ENCODE measurements at regions not wholly inside any gene's neighbourhood (a gene's known extent, or its start where the extent isn't known, plus 50 kb on each side); places are given as distances from the start of the nearest gene placed in this dataset.
"Not testable (repeated sequence)": the region's sequence is repeated elsewhere in the genome, so short reads cannot be mapped to it uniquely, and the experiment has no call there.

DNA sequence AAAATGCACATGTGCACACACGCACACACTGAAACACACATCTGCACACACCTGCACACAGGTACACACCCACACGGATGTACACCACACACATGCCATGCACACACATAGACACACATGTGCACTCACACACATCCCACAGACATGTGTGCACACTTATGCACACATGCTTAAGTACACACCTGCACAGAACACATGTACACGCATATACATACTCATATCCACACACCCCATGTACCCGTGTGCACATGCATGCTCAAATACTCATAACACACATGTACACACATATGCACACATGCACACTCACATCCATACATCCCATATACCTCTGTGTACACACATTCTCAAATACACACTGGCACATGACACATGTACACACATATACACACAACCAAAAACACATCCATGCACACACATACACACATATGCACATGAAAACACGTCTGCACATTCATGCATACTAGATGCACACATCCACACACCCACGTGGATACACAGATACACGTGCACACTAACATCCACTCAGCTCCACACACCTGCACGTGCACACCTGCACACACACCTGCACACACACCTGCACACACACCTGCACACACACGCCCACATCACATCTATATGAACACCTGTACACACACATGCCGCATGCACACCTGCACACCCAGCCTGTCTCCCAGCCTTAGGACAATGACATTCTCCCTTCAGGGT is 336.7 kb downstream of the ADGRD1 start:
- no peak for DNase-seq

DNA sequence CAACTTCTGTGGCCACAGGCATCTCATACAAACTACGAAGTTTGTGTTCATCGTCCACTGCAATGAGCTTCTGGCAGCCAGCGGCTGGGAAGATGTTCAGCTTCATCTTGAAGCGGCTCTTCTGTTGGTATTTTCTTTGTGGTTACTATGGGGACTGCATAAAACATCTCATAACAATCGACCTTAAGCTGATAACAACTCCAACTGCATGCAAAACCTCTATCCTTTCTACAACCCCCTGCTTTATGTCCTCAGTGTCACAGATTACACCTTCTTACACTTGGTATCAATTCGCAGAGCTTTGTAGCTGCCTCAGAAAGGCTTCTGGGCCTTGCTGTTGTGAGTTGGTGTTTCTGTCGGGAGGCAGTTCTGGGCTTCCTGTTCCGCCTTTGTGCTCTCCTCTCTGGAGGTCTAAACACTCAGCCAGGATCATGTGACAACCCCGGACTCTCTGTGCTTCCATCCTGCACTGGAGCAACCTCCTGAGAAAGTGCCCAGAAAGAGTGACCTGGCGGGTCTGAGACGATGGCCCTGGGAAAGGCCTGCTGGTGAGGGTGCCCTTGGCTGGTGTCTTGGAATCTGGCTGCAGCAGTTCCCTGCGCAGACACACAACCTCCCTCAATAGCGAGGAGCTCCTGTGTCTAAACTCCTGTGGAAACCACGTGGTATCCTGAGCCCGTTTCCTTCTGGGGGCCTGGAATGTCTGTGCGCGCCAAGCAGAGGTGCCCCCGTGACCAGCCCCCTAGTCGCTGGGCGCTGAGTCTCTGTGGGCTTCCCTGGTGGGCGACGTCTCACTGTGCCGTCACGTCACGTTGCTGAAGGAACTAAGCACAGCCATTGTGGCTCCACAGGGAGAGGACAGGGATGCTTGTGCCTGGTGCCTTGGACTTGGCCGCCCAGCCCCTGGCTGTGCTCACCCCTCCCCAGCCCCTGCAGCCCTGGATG is 339.6 kb downstream of the ADGRD1 start:
- DNase-seq, result not testable (repeated sequence)

DNA sequence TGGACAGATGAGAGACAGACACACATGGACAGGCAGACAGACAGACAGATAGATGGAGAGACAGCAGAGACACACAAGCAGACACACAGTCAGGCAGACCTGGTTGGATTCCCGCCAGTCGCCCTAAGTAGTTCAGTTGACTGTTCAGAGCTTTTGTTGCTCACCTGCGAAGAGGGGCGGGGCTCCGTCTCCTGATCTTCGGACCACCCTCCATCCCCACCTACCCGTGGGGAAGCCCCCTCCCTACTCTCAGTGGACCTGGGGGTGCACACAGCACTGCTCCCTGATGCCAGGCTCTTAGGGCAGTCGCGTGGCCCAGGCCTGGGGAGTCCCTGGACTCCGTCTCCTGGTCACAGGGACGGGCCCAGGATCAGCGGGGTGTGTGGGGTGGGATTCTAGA is 341.0 kb downstream of the ADGRD1 start:
- not testable (repeated sequence) for DNase-seq

DNA sequence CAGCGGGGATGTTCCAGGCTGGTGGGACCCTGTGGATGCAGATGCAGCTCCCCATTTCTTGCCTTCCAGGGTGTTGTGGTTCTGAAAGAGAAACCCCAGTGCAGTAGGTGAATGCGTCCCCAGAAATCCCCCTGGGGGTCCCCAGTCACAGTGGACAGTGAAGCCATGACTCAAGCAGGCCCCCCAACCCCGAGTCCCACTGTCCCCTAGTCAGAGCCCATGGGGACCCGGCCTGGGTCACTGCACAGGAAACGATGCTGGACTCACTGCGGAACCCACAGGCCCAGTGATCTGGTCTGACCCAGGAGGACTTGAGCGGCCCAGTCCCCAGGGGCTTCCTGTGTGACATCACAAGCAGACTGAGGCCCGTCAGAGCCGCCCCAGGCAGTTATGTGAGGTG is 341.4 kb downstream of the ADGRD1 start:
- DNase-seq, result not testable (repeated sequence)

DNA sequence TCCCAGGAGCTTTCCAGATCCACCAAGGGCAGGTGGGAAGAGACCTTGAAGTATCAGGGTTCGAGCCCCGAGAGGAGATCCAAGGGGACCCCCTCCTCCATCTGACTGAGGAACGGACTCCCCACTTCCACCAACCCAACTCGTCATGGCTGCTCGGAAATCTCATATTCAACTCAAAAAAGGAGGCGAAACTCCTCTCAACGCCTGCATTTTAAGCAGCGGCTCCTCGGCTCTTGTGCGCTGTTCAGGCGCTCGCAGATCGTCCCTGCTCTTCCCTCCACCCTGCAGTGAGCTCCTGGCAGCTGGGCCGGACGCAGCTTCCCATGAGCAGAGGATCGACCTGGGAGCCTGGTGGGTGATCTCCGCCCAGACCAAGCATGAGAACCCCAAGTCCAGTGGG is 341.9 kb downstream of the ADGRD1 start:
- DNase-seq, result not testable (repeated sequence)

DNA sequence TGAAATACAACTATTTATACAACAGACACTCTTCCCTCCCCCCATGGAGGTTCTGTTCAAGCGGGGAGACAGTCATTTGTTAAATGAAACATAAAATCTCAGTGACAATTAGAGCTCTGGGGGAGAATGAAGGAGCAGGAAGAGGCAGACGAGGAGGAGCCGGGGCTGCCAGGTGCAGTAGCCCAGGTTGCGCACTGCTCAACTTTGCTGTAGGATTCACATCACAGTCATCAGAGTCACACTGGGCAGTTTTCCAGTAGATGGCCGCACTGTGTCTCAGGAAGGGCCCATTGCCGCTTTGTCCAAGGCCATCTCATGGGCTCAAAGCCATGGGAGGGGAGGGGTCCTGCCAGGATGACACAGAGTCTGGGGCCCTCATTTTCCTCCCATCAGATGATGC is 342.4 kb downstream of the ADGRD1 start:
- not testable (repeated sequence) for DNase-seq

DNA sequence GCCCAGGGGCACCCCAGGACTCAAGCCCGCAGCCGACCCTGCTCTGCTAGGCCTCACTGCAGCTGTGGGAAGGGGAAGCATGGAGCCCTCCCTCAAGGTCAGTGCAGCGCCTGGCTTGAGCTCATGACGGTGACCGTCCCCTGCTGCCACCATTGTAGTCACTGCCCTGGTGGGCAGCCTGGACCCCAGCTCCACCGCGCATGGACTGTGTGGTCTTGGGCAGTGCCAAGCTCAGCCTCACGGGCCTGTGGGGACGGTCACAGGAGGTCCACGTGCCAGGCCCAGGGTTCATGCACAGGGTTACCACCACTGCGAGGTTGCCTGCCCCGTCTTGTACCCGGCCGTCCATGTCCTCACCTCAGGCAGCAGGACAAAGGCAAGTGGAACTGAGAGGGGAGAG is 342.9 kb downstream of the ADGRD1 start:
- DNase-seq, result not testable (repeated sequence)

DNA sequence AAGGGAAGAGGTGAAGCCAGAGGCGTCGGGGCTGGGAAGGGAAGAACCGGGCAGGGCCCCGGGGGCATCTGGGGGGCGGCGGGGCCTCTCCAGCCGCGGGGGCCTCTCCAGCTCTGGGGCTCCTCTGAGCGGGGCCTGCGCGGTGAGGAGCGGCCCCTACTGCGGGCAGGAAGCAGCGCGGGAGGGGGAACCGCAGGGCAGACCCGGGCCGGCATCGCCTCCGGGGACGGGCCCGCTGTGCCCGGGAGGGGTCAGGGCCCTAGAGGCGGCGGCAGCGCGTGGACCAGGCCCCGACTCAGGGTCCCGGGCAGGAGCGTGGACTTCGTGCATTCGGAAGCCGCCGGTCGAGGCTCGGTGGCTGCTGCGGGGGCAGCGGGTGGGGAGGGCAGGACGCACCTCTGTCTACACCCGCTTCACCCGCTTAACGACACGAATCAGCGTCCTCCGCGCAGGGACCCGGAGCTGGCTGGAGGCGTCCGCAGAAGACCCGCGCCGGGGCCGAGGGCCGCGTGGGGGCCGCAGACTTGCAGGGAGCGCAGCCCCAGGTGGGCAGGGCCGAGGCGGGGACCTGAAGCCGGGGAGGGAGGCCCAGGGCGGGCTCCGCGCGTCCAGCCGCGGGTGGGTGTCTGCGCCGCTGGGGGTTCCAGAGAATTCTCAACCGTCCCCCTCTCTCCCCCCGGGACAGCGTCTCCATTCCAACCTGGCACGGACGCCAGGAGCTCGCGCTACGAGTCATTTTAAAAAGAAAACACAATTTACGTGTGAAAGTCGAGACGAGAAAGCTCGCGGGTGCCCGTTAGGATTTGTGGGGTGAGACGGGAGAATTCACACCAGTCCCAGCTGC is 345.0 kb downstream of the ADGRD1 start:
- DNase-seq, result not testable (repeated sequence)

DNA sequence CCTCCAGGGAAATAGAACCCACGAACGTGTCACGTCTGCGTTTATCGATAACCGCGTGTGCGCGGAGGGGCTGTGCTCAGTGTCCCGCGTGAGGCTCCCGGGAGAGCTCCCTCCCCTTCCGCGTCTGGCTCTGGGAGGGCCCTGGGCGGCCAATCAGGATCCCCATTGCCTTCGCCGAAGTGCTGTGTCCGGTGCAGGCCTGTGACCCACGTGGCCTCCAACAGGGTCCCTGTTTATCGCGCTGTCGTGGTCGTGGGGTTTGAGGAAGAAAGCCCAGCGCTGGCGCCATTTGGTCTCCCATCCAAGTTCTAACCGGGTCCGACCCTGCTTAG is 345.6 kb downstream of the ADGRD1 start:
- not testable (repeated sequence) for DNase-seq

DNA sequence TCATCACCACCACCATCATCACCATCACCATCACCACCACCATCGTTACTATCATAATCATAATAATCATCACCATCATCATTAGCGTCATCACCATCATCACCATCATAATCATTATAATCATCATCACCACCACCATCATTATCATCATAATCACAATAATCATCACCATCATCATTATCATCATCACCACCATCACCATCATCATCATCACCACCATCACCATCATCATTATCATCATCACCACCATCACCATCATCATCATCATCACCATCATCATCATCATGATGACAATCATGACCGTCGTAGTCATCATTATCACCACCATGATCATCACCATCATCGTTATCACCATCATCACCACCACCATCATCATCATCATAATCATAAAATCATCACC is 349.9 kb downstream of the ADGRD1 start:
- not testable (repeated sequence) for DNase-seq

DNA sequence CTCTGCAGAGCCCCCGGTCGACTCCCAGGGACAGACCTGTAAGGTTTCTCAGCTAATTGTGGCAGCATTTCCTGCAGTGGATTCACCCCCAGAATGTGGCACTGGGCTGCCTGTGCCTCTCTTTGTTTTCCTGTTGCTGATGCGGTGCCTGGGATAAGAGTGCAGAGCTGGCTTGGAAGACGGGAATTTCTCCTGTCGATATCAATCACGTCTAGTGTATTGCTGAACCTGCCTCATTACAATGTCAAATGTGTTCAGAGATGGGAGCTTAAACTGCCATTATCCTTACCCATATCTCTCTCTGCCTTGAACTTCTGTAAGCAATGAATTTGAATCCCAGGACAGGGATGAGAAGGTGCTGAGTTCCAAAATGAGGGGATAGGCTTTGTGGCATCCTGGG is 350.9 kb downstream of the ADGRD1 start:
- DNase-seq, result not testable (repeated sequence)

DNA sequence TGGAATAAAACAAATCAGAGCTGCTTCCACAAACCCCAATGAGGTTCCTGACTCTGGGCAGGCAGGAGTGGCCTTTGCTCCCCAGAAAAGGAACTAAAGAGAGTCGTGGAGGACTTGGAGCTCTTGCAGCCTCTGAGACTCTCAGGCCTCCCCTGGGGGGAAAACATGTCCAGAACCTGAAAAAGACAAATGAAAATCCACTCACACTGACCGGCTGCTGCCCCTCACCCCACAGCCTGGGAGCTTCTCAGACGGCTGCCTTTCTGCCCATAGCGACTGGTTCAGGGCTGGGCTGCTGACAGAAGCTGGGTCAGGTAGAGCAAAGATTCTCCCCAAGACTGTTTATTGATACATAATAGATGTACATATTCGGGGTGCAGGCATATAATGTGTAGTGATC is 356.0 kb downstream of the ADGRD1 start:
- DNase-seq, result no peak

DNA sequence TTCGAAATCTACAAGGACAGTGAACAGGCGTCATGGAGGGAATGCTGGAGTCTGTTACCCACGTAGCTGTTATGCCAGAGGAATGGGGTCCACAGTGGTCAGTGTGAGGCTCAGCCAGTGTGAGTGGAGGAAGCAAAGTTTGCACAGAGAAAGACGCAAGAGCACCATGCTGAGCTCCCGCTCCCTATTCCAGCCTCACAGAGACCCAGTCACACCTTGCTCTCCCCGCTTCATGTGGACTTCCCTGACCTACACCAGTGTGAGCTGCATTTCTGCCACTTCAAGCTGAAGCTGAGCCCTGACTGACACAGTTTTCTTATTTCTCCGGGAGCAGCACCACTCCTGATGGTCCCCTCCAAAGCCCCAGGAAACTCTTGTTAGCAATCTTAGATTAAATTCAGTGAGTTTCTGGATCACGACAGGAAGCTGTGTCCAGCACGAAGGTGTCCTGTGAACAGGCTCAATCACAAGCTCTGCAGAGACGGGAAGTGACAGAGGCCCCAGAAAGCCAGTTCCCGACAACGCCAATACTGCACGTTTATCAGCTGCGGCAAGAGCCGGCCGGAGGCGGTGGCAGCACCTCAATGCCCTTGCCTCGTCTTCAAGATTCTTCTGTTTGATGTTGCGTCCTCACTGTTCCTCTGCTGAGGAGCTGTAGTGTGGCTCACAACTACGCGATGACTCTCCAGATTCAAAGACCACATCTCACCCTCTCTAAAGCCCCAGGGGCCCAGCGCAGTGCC is 356.7 kb downstream of the ADGRD1 start:
- not testable (repeated sequence) for DNase-seq

DNA sequence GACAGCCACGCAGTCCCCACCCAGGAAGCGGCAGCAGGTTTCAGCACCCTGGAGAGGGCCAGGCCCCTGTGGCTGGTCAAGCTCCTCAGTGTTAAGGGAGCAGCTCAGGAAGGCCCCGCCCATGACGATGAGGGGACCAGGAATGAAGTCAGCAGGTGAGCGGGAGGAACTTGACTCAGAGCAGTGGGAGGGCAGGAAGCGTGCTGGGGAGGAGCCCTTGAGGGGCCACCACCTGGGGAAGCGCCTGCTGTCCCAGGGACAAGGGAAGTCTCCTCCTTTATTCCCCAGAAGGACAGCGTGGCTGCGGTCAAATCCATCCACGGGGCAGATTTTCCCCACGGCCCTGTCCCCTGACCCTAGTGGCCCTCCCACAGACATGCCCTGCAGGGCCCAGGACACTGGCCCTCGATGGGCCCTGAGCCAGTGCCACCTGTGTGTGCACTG is 357.6 kb downstream of the ADGRD1 start:
- DNase-seq, result not testable (repeated sequence)

DNA sequence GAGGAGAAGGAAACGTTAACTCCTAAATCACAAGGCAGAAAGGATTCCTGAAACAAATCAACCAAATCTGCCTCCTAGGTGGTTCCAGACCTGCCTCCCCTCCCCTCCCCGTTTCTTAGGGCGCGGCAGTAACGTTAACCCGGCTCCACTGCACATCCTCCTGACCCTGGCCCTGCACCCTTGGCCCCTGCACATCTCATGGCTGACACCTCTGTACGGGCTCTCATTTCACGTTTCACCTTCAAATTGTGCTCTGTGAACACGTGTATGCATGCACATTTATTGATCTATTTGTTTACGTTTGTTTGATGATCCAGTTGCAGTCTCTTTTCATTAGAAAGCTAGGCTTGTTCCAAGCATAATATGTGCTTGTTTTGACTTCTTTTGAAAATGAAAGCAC is 358.1 kb downstream of the ADGRD1 start:
- no peak for DNase-seq

DNA sequence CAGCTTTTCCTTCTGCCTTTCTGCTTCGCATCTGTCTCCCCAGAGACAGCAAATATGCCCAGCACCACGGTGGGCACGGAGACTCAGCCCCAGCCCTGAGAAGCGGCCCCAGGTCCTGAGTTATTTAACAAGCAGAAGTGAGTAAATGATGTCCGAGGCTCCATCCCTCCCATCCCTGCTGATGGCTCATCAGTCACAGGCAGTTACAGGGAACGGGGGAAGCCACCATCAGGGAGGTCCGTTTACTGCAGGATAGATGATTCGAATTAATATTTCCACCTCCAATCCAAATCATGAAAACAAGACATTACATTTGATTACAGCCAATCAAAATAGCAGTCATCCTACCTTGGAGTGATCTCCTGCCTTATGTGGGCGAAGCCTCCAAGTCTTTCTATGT is 358.7 kb downstream of the ADGRD1 start:
- not testable (repeated sequence) for DNase-seq

DNA sequence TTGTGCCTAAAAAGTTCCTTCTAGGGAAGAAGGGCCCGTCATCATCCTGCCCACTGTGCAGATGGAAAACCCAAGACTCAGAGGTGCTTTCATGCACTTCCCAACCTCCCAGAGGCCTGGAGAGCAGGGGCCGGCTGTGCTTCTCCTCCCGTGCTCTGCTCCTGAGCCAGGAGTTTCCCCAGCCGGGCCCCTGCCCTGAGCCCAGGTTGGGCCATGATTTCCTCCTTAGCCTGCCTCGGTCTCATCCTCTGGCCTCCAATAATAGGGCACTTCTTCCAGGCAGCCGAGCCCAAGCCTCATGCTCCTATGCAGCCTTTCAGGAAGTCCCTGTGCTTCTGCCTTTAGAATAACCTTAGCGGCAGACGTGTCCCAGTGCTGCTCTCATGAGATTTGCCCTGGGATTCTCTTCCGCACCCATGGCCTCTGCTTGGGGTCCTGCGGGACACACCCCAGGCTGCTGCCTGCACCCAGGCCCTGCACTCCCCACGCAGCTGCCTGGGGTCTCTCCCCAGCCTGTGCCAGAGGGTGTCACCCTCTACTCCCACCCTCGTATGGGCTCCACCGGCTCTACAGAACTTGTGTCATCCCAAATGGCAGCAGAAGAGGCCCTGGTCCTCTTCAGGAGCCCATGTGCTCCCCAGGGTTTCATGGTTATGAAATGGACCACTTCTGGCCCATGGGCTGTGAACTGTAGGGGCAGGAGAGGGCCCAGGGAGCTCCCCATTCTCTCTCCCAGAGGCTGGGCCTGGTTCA is 359.3 kb downstream of the ADGRD1 start:
- no peak for DNase-seq

DNA sequence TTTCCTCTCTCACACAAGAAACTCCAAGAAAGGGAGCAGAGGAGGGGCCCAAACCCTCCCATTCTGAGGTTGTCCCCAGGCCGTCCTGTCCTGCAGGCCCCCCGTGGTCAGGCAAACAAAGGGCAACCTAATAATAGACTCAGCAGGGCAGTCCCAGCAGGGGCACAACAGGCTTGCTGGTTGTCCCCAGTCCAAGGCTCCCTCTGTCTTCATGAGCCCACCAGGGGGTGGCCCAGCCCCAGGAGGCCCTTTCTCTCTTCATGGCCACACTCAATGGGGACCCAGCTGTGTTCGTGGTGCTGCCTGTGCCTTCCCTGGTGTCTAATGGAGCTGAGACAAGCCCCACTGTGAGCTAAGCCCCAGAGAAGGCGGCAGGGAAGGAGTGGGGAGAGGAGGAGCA is 359.9 kb downstream of the ADGRD1 start:
- DNase-seq, result no peak

DNA sequence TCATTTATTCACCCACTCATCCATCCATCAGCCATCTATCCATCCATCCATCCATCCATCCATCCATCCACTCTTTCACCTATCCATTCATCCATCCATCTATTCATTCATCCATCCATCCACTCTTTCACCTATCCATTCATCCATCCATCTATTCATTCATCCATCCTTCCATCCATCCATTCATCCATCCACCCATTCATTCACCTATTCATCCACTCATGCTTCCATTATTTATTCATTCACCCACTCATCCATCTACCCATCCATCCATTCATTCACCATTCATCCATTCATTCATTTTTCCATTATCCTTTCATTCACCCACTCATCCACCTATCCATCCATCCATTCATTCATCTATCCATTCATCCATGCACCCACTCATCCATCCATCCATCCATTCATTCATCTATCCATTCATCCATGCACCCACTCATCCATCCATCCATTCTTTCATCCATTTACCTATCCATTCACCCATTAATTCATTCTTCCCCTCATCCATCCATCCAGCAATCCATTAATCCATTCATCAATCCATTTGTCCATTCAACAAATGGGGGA is 360.9 kb downstream of the ADGRD1 start:
- no peak for DNase-seq

DNA sequence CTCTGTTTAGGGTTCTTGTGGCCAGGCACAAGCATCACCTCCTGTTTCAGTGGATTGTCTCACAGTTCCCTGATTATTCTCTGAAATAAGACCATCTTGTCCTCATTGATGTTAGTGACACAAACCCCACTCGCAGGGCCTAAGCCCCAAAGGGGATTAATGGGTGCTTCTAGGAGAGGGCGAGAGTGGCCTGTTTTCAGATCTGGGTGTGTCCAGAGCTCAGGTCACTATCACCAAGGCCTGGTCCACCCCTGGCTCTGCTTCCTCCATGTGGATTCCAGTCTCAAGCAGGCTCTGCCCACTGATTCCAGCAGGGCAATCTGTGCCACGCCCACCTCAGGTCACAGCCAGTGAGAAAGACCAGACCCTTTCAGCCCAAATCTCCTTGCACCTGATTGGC is 361.9 kb downstream of the ADGRD1 start:
- no peak for DNase-seq

DNA sequence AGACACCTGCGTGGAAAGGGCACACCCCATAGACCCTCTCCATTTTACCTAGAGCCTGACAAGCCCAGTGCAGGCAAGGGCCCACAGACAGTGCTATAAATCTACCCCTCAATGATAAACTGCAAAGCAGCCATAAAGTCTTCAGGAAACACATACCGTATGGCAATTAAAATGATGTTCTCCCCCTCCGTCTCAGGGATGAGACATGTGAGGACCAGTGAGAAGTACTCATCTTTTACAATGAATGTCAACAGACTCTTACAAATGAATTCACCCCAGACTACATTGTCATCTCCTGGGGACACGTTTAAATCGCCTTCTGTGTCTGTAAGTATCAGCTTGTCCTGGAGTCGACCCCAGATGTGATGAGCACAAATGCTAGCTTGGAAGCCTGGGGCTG is 362.7 kb downstream of the ADGRD1 start:
- DNase-seq, result no peak
